Embryonic facial prominence (tissue), 1 donor: ENCODE measurements at regions not wholly inside any gene's neighbourhood (a gene's known extent, or its start where the extent isn't known, plus 50 kb on each side); places are given as distances from the start of the nearest gene placed in this dataset.

Experiments
- DNase-seq: peaks from one replicate; pipeline ENCODE4 v3.0.0-alpha.2; 2016; ENCODE audit errors: extremely low spot score

- DNase-seq, result no peak
Measured at GRCh38 chr10:120960725-120961124, 109.6 kb downstream of the WDR11 start.

- no peak for DNase-seq
Measured at GRCh38 chr10:120961795-120962755, 110.9 kb downstream of the WDR11 start.

GRCh38 chr10:120962756-120963593 is 111.8 kb downstream of the WDR11 start:
- no peak for DNase-seq

GRCh38 chr10:120963594-120964220 is 112.5 kb downstream of the WDR11 start:
- no peak for DNase-seq

GRCh38 chr10:120966657-120967045 is 115.5 kb downstream of the WDR11 start:
- no peak for DNase-seq

GRCh38 chr10:120969219-120969645 is 118.1 kb downstream of the WDR11 start:
- DNase-seq, result no peak

- no peak for DNase-seq
Measured at GRCh38 chr10:120970595-120971529, 119.7 kb downstream of the WDR11 start.

GRCh38 chr10:120971671-120972070 is 120.5 kb downstream of the WDR11 start:
- no peak for DNase-seq

- no peak for DNase-seq
Measured at GRCh38 chr10:120972259-120972658, 121.1 kb downstream of the WDR11 start.

- no peak for DNase-seq
Measured at GRCh38 chr10:120975072-120975867, 124.1 kb downstream of the WDR11 start.

GRCh38 chr10:120975868-120976225 is 124.7 kb downstream of the WDR11 start:
- DNase-seq, result no peak

- no peak for DNase-seq
Measured at GRCh38 chr10:120977897-120978296, 126.7 kb downstream of the WDR11 start.

GRCh38 chr10:120978589-120979252 is 127.6 kb downstream of the WDR11 start:
- no peak for DNase-seq

GRCh38 chr10:120979435-120980278 is 128.5 kb downstream of the WDR11 start:
- DNase-seq, result no peak

GRCh38 chr10:120980279-120981255 is 129.4 kb downstream of the WDR11 start:
- no peak for DNase-seq

- DNase-seq, result no peak
Measured at GRCh38 chr10:120981601-120982391, 130.6 kb downstream of the WDR11 start.

- no peak for DNase-seq
Measured at GRCh38 chr10:120982507-120982906, 131.3 kb downstream of the WDR11 start.
